Skeletal muscle tissue (tissue), 3 donors: ENCODE measurements at regions not wholly inside any gene's neighbourhood (a gene's known extent, or its start where the extent isn't known, plus 50 kb on each side); places are given as distances from the start of the nearest gene placed in this dataset.

Experiments
- H3K27ac ChIP-seq: one replicate; pipeline ENCODE4 v1.7.0; 2013; ENCODE audit warnings: mild to moderate bottlenecking, low read depth, low read length, inconsistent platforms
- H3K27me3 ChIP-seq, 3 donors: one replicate each; pipeline ENCODE4 v1.7.0; 2013; ENCODE audit warnings: low read length in 3 of 3; ENCODE audit not compliant: control insufficient read depth in 3 of 3, insufficient read depth in 3 of 3
- H3K36me3 ChIP-seq, 3 donors: one replicate each; pipeline ENCODE4 v1.7.0; 2013; ENCODE audit warnings: low read length in 3 of 3; ENCODE audit not compliant: control insufficient read depth in 3 of 3, insufficient read depth in 3 of 3
- H3K4me1 ChIP-seq, 3 donors: one replicate each; pipeline ENCODE4 v1.7.0; 2013; ENCODE audit warnings: low read length in 3 of 3, mild to moderate bottlenecking in 3 of 3; ENCODE audit not compliant: control insufficient read depth in 3 of 3, insufficient read depth in 3 of 3
- H3K4me3 ChIP-seq, 3 donors: one replicate each; pipeline ENCODE4 v1.7.0; 2013; ENCODE audit warnings: low read length in 3 of 3
- H3K9ac ChIP-seq, 3 donors: one replicate each; pipeline ENCODE4 v1.7.0; 2013; ENCODE audit warnings: low read length in 3 of 3, mild to moderate bottlenecking in 3 of 3, moderate library complexity in 2 of 3, low read depth in 1 of 3
- H3K9me3 ChIP-seq, 3 donors: one replicate each; pipeline ENCODE4 v1.7.0; 2013; ENCODE audit warnings: low read length in 3 of 3; ENCODE audit not compliant: control insufficient read depth in 3 of 3
- donor health status: Osteomylitis.

DNA sequence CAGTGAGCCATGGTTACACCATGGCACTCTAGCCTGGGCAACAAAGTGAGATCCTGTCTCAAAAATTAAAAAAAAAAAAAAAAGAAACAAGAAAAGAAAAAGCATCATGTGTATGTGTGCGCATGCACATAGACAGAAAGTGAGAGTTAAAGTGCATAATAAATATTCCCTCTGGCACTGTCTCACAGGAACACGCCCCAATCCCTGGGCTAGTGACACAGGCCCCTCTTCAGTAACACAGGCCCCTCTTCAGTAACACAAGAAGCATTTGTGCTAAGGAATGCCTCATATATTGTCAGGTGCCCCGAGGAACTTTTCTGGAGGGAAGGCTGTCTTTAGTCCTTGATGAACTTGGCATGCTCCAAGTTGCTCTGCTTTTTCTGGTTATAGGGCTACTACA, 57.5 kb downstream of the RPL27A start:
- Histone ChIP-seq H3K9ac (no peak overlapping the region), H3K36me3 (peaks cover 0 to 6% (median 0%) of the 10 kb centered on the region in 3 donors), H3K27ac (no peak overlapping the region), H3K27me3 (no peaks in the 10 kb centered on the region), H3K9me3 (no peaks in the 10 kb centered on the region), H3K4me3 (no peak overlapping the region), H3K4me1 (no peaks in the 10 kb centered on the region)

DNA sequence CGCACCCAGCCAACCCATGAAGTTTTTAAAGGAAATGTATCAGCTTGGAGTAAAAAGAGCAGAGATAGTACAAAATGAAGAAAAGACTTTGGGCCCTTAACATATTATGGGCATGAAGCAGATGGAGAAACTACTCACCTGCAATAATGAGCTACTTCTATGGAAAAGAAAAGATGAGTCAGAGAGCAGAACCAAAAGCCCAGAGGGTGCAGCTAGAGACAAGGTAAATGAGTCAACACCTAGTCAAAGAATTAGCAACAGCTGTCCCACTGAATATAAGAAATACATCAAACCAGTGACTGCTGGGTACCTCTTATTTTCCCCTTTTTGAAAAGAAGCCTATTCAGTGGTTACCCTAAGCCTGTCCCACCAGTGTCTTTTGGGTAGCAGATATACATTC, 61.8 kb downstream of the RPL27A start:
- Histone ChIP-seq H3K27me3 (no peaks in the 10 kb centered on the region), H3K36me3 (peaks cover 0 to 5% (median 4%) of the 10 kb centered on the region in 3 donors), H3K27ac (no peak overlapping the region), H3K4me3 (no peak overlapping the region), H3K9ac (no peak overlapping the region), H3K4me1 (peaks cover 0 to 6% (median 0%) of the 10 kb centered on the region in 3 donors), H3K9me3 (no peaks in the 10 kb centered on the region)

DNA sequence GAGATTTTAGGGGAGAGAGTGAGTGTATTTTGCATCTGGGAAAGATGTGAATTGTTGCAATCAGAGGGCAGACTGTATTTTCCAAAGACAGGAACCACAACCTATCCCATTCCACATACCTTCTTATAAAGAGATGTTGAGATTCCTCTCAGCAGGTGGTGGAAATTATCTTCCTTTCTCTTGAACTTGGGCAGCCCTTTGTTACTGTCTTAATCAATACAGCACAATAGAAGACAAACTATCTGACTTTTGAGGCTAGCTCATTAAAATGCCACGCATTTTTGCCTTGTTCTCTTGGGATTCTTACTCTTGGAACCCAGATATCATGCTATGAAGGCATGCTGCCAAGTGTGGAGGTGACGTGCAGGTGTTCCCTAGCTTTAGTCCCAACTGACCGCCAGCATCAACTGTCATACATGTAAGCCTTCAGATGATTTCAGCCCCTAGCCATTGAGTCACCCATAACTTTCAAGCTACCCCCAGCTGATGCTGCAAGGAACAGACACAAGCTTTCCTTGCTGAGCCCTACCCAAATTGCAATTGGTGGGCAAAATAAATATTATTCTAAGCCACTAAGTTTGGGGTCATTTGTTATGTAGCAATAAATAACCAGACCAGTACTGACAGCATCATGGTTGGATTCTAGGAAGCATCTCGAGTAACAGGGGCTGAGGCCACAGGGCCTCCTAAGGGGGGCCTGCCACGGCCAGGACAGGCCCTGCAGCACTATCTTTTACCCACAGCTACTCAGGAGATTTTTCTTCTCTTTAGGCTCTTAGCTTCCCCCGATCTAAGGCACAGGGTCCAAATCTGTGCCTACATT, 63.0 kb downstream of the RPL27A start:
- Histone ChIP-seq H3K9me3 (no peaks in the 10 kb centered on the region), H3K9ac (no peak overlapping the region), H3K36me3 (peaks cover 0 to 11% (median 4%) of the 10 kb centered on the region in 3 donors), H3K27ac (no peak overlapping the region), H3K27me3 (no peaks in the 10 kb centered on the region), H3K4me3 (no peak overlapping the region), H3K4me1 (peaks cover 0 to 6% (median 0%) of the 10 kb centered on the region in 3 donors)

DNA sequence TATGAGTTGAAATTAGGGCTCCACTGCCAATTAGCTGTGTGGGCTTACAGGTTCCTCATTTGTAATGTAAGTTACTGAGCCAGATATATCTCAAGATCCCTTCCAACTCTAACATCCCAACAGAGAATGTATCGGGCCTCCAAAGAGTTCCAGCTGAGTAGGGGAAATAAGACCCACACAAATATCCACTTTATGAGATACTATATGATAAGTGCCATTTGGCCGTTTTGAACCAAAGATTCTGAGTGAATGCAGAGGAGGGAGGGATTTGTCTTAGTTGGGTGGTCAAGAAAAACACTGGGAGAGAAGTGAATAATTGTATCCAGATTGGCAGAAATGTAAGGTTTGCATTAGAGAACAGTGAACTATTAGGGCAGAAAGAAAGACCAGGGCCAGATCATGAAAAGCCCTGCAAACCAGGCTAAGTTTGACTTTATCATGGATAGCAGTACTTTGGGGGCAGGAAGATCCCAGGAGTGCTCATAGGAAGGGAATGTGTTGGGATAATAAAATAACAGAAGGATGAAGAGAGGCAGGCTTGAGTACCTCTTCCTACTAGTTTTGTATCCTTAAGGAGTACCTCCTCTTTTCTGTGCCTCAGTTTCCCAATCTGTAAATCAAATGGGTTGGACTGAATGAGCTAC, 63.9 kb downstream of the RPL27A start:
- H3K4me3 ChIP-seq, result no peak overlapping the region
- no peaks in the 10 kb centered on the region for H3K27me3 ChIP-seq
- no peak overlapping the region for H3K9ac ChIP-seq
- H3K36me3 ChIP-seq, result peaks cover 0 to 11% (median 4%) of the 10 kb centered on the region in 3 donors
- H3K9me3 ChIP-seq, result no peaks in the 10 kb centered on the region
- H3K4me1 ChIP-seq, result peaks cover 0 to 6% (median 0%) of the 10 kb centered on the region in 3 donors
- H3K27ac ChIP-seq, result no peak overlapping the region

DNA sequence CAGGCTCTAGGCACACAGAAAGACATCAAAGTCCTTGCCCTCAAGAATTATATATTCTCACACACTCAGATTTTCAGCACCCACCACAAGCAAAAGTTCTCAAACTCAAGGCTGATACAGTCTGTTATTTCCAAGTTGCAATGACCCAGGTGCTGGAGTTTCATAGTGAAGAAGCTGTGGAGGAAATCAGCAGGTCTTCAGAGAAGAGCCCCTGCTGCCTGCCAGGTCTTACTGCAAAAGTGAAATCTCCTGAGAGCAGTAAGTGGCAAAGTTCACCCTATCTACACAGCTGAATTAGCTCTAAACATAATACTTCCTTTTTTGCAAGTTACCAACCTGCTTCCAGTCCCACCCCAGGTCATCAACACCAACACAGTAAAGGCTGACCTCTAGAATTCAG, 64.6 kb downstream of the RPL27A start:
- Histone ChIP-seq H3K4me3 (no peak overlapping the region), H3K4me1 (peaks cover 0 to 6% (median 0%) of the 10 kb centered on the region in 3 donors), H3K27me3 (no peaks in the 10 kb centered on the region), H3K9ac (no peak overlapping the region), H3K9me3 (no peaks in the 10 kb centered on the region), H3K27ac (no peak overlapping the region), H3K36me3 (peaks cover 0 to 11% (median 4%) of the 10 kb centered on the region in 3 donors)

DNA sequence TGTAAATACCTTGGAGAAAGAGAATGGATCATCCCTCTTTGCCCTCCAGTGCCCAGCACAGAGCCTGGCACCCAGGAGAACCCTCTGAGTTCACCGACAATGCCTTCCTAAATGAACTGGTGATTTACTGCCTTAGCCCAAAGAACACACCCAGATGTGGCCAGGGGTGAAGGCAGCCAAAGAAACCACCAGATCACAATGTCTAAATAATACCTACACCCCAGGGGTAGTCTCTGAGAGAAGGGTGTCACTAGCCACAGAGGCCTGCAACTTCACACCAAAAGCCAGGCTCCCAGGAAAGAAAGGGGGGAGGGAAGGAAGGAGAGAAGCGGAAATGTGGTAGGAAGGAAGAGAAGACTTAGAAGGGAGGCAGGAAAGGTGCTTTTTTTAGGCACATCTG, 65.7 kb downstream of the RPL27A start:
- peaks cover 0 to 6% (median 0%) of the 10 kb centered on the region in 3 donors for H3K4me1 ChIP-seq

DNA sequence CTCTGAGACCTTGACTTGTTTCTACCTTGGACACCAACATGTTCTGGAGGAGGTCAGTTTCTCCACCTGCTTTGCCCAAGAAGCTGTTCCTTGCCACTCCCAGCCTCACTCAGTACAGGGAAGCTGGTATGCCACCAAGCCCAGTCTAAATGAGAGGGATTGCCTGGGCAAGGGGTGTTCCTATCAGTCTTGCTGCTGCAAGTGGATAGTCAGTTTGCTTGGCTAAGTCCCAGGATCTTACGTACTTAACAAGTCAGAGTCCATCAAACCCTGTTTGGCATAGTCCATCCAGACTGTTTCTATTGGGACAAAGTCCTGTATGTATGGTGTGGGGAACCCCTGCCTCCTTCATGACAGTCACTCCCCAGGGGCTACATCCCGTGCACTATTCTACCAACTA, 66.6 kb downstream of the RPL27A start:
- Histone ChIP-seq H3K4me3 (no peak overlapping the region), H3K27ac (no peak overlapping the region), H3K4me1 (peaks cover 0 to 6% (median 0%) of the 10 kb centered on the region in 3 donors), H3K9ac (no peak overlapping the region), H3K36me3 (peaks cover 0 to 11% (median 4%) of the 10 kb centered on the region in 3 donors), H3K27me3 (no peaks in the 10 kb centered on the region), H3K9me3 (no peaks in the 10 kb centered on the region)

More for the DNA sequence above, 65.7 kb downstream of the RPL27A start:
- Histone ChIP-seq H3K9me3 (no peaks in the 10 kb centered on the region), H3K36me3 (peaks cover 0 to 11% (median 4%) of the 10 kb centered on the region in 3 donors), H3K27me3 (no peaks in the 10 kb centered on the region), H3K27ac (no peak overlapping the region), H3K4me3 (no peak overlapping the region), H3K9ac (no peak overlapping the region)

DNA sequence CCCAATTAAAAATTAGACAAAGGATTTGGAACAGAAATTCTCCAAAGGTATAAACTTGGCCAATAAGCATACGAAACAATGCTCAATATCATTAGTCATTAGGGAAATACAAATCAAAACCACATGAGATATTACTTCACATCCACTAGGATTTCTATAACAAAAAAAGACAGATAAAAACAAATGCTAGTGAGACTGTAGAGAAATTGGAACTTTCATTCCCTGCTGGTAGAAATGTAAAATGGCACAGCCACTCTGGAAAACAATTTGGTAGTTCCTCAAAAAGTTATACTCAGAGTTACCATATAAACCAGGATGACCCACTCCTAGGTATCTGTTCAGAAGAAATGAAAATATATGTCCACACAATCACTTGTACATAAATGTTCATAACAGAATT, 71.6 kb downstream of the RPL27A start:
- Histone ChIP-seq H3K4me3 (no peak overlapping the region), H3K9me3 (no peaks in the 10 kb centered on the region), H3K27ac (no peak overlapping the region), H3K27me3 (no peaks in the 10 kb centered on the region), H3K9ac (no peak overlapping the region), H3K36me3 (peaks cover 0 to 8% (median 0%) of the 10 kb centered on the region in 3 donors), H3K4me1 (peaks cover 21 to 33% (median 25%) of the 10 kb centered on the region in 3 donors)

DNA sequence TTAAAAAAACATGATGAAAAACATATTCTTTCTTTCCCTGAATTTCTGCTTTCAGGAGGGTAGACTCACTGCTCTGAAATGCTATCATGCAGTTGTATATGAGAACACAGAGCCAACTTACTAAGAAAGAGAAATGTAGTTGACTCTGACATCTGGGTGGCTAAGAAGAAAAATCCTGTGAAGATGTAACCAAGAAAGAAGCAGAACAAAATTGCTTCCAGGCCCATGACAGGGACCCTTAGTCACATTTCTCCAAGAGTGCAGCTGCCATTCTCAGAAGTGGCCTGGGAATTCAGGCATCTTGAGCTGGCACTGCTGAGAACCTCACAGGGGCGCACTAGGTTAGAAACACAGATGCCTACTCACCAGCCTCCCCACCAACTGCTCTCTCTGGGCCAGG, 73.6 kb downstream of the RPL27A start:
- H3K4me3 ChIP-seq, result no peak overlapping the region
- no peak overlapping the region for H3K9ac ChIP-seq
- no peaks in the 10 kb centered on the region for H3K36me3 ChIP-seq
- no peaks in the 10 kb centered on the region for H3K9me3 ChIP-seq
- H3K27me3 ChIP-seq, result no peaks in the 10 kb centered on the region
- H3K4me1 ChIP-seq, result peaks cover 39 to 53% (median 42%) of the 10 kb centered on the region in 3 donors
- peak overlapping the region; percentile 61 for H3K27ac ChIP-seq

DNA sequence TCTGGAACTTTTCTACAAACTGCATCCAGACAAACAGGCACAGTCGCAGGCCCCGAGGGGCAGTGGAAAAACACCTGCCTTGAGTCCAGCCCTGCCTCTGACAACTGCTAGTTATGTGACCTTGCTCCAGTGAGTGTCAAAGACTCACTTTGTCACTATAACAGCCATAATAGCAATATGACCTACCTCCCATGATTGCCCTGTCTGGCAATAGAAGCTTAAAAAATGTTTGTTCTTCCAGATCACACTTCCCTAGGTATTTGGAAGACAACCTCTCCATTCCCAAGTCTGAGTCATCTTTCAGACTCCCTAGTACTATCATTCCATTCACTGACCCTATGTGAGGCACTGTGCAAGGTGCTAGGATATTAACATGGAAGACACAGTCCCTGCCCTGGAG, 74.5 kb downstream of the RPL27A start:
- Histone ChIP-seq H3K4me1 (peaks cover 40 to 61% (median 46%) of the 10 kb centered on the region in 3 donors), H3K9me3 (no peaks in the 10 kb centered on the region), H3K36me3 (no peaks in the 10 kb centered on the region), H3K27ac (peak overlapping the region; percentile 61), H3K27me3 (no peaks in the 10 kb centered on the region), H3K4me3 (no peak overlapping the region), H3K9ac (no peak overlapping the region)
